H9 (cell line): ENCODE measurements at regions not wholly inside any gene's neighbourhood (a gene's known extent, or its start where the extent isn't known, plus 50 kb on each side); places are given as distances from the start of the nearest gene placed in this dataset.

Experiments
- DNase-seq: peaks from one replicate; pipeline ENCODE4 v3.0.0-alpha.2; 2017
- H2AFZ ChIP-seq: one replicate; pipeline ENCODE4 v1.6.1; 2013; ENCODE audit warnings: mild to moderate bottlenecking, low read length, control low read depth, moderate library complexity
- H2AK5ac ChIP-seq: 2 replicates; pipeline ENCODE4 v1.6.1; 2013; ENCODE audit warnings: low read length, control low read depth, mixed read lengths; ENCODE audit not compliant: insufficient read length
- H2BK120ac ChIP-seq: one replicate; pipeline ENCODE4 v1.6.1; 2013; ENCODE audit warnings: low read depth, mild to moderate bottlenecking, low read length, control low read depth, inconsistent platforms; ENCODE audit not compliant: poor library complexity, severe bottlenecking
- H2BK12ac ChIP-seq: 2 replicates; pipeline ENCODE4 v1.6.1; 2013; ENCODE audit warnings: low read length, control low read depth, mixed read lengths, low read depth; ENCODE audit not compliant: insufficient read length
- H2BK15ac ChIP-seq: 2 replicates; pipeline ENCODE4 v1.6.1; 2013; ENCODE audit warnings: low read depth, low read length, control low read depth
- H2BK20ac ChIP-seq: one replicate; pipeline ENCODE4 v1.6.1; 2013; ENCODE audit warnings: low read depth, mild to moderate bottlenecking, low read length, control low read depth, inconsistent platforms; ENCODE audit not compliant: poor library complexity, severe bottlenecking
- H2BK5ac ChIP-seq: 2 replicates; pipeline ENCODE4 v1.6.1; 2013; ENCODE audit warnings: low read length, control low read depth, mixed read lengths; ENCODE audit not compliant: insufficient read length
- H3K14ac ChIP-seq: 2 replicates; pipeline ENCODE4 v1.6.1; 2013; ENCODE audit warnings: low read length, control low read depth; ENCODE audit not compliant: insufficient read depth
- H3K18ac ChIP-seq: 2 replicates; pipeline ENCODE4 v1.6.1; 2013; ENCODE audit warnings: low read depth, mild to moderate bottlenecking, mixed read lengths, low read length, control low read depth; ENCODE audit not compliant: insufficient read length
- H3K23ac ChIP-seq: 2 replicates; pipeline ENCODE4 v1.6.1; 2013; ENCODE audit warnings: low read length, control low read depth, mixed read lengths, low read depth; ENCODE audit not compliant: insufficient read length
- H3K23me2 ChIP-seq: 2 replicates; pipeline ENCODE4 v1.6.1; 2013; ENCODE audit warnings: low read depth, mild to moderate bottlenecking, mixed read lengths, low read length, control low read depth; ENCODE audit not compliant: insufficient read length, poor library complexity, severe bottlenecking
- H3K27ac ChIP-seq: 2 replicates; pipeline ENCODE4 v1.5.1; 2013; ENCODE audit warnings: low read length, control low read depth, mixed read lengths, low read depth; ENCODE audit not compliant: insufficient read length
- H3K27me3 ChIP-seq: 2 replicates; pipeline ENCODE4 v1.6.1; 2013; ENCODE audit warnings: low read length, control low read depth, inconsistent platforms; ENCODE audit not compliant: insufficient read depth
- H3K4ac ChIP-seq: 2 replicates; pipeline ENCODE4 v1.6.1; 2013; ENCODE audit warnings: low read depth, mild to moderate bottlenecking, control low read depth, inconsistent platforms, low read length, moderate library complexity
- H3K4me1 ChIP-seq: 2 replicates; pipeline ENCODE4 v1.6.1; 2013; ENCODE audit warnings: low read length, control low read depth, inconsistent platforms; ENCODE audit not compliant: insufficient read depth
- H3K4me2 ChIP-seq: 2 replicates; pipeline ENCODE4 v1.6.1; 2013; ENCODE audit warnings: low read length, control low read depth, mixed read lengths; ENCODE audit not compliant: insufficient read length, insufficient read depth
- H3K56ac ChIP-seq: 2 replicates; pipeline ENCODE4 v1.6.1; 2013; ENCODE audit warnings: low read depth, mild to moderate bottlenecking, mixed read lengths, low read length, control low read depth; ENCODE audit not compliant: insufficient read length
- H3K79me1 ChIP-seq: 2 replicates; pipeline ENCODE4 v1.6.1; 2013; ENCODE audit warnings: low read depth, mild to moderate bottlenecking, moderate library complexity, low read length, control low read depth, inconsistent platforms; ENCODE audit not compliant: insufficient read depth, poor library complexity, severe bottlenecking
- H3K79me2 ChIP-seq: 2 replicates; pipeline ENCODE4 v1.6.1; 2013; ENCODE audit warnings: low read length, control low read depth, inconsistent platforms; ENCODE audit not compliant: insufficient read depth
- H3K9ac ChIP-seq: 2 replicates; pipeline ENCODE4 v1.6.1; 2013; ENCODE audit warnings: low read length, control low read depth, mixed read lengths; ENCODE audit not compliant: insufficient read length; ENCODE audit errors: extremely low read depth
- H3K9me3 ChIP-seq: one replicate; pipeline ENCODE4 v1.6.1; 2013; ENCODE audit warnings: low read depth, low read length, inconsistent platforms; ENCODE audit not compliant: control insufficient read depth
- H3T11ph ChIP-seq: one replicate; pipeline ENCODE4 v1.6.1; 2013; ENCODE audit warnings: mild to moderate bottlenecking, low read length, control low read depth, inconsistent platforms
- H4K20me1 ChIP-seq: one replicate; pipeline ENCODE4 v1.6.1; 2013; ENCODE audit not compliant: control insufficient read depth, insufficient read length, insufficient read depth
- H4K5ac ChIP-seq: 2 replicates; pipeline ENCODE4 v1.6.1; 2013; ENCODE audit warnings: low read depth, mild to moderate bottlenecking, mixed read lengths, low read length, control low read depth; ENCODE audit not compliant: insufficient read length
- H4K8ac ChIP-seq: replicated peaks from 2 replicates; pipeline ENCODE4 v1.6.1; 2013; ENCODE audit warnings: low read length, control low read depth, mixed read lengths, low read depth; ENCODE audit not compliant: insufficient read length
- H4K91ac ChIP-seq: 2 replicates; pipeline ENCODE4 v1.6.1; 2013; ENCODE audit warnings: low read depth, mild to moderate bottlenecking, moderate library complexity, mixed read lengths, low read length, control low read depth; ENCODE audit not compliant: insufficient read length
- H3K27ac Mint-ChIP-seq, 3 experiments: 2 replicates in 2 of 3; 3 replicates in 1 of 3; pipeline ENCODE4 v1.8.0; 2020 to 2021; ENCODE audit warnings: mixed read lengths in 3 of 3, mild to moderate bottlenecking in 1 of 3, moderate library complexity in 1 of 3
- H3K27me3 Mint-ChIP-seq: 2 replicates; pipeline ENCODE4 v1.8.0; 2021; ENCODE audit warnings: low read depth, mild to moderate bottlenecking, moderate library complexity, mixed read lengths
- H3K36me3 Mint-ChIP-seq, 3 experiments: 2 replicates in 2 of 3; 3 replicates in 1 of 3; pipeline ENCODE4 v1.8.0; 2020 to 2021; ENCODE audit warnings: low read depth in 3 of 3, mixed read lengths in 3 of 3; ENCODE audit not compliant: insufficient read depth in 1 of 3
- H3K4me1 Mint-ChIP-seq, 2 experiments: 2 replicates each; pipeline ENCODE4 v1.8.0; 2020; ENCODE audit warnings: mixed read lengths in 2 of 2
- H3K4me3 Mint-ChIP-seq, 2 experiments: 2 replicates in 1 of 2; 3 replicates in 1 of 2; pipeline ENCODE4 v1.8.0; 2020 to 2021; ENCODE audit warnings: mild to moderate bottlenecking in 2 of 2, mixed read lengths in 2 of 2, moderate library complexity in 1 of 2
- H3K9me3 Mint-ChIP-seq, 2 experiments: 2 replicates in 1 of 2; 3 replicates in 1 of 2; pipeline ENCODE4 v1.8.0; 2020; ENCODE audit warnings: mild to moderate bottlenecking in 2 of 2, mixed read lengths in 2 of 2, moderate library complexity in 1 of 2
- WGBS: extraction: QIAGEN DNeasy Blood & Tissue Kit; methylation state at CpG from one replicate; pipeline ENCODE4 v1.1.7; 2013; ENCODE audit warnings: missing lambda C conversion rate, low lambda C conversion rate, mixed read lengths; ENCODE audit not compliant: insufficient read length; ENCODE audit errors: extremely low coverage; 5-methylcytosine and 5-hydroxymethylcytosine counted together
- TF ChIP-seq, protein P1 (sequence below): fragments of 200-600 bp; sonication (generic); conservative IDR thresholded peaks from 3 replicates; pipeline ENCODE4 v1.8.0; 2021; ENCODE audit warnings: antibody characterized with exemption, mild to moderate bottlenecking

- Mint-ChIP-seq H3K4me1 (peaks cover 30 to 35% of the 10 kb centered on the region in 2 experiments), H3K9me3 (no peaks in the 10 kb centered on the region), H3K27me3 (peaks cover 38% of the 10 kb centered on the region), H3K36me3 (no peaks in the 10 kb centered on the region; a peak in 2 of 7 replicates), H3K4me3 (no peak overlapping the region), H3K27ac (peak overlapping the region in 1 of 3 experiments; percentile 4; a peak in 1 of 7 replicates)
- no peak for DNase-seq
- no peak overlapping the region for H2BK20ac ChIP-seq
- peak overlapping the region; percentile 70 for H2AFZ ChIP-seq
- no peak overlapping the region for H4K8ac ChIP-seq
- no peak overlapping the region for H3K18ac ChIP-seq
- H2BK12ac ChIP-seq, result no peak overlapping the region
- H3T11ph ChIP-seq, result no peak overlapping the region
- TF ChIP-seq, protein P1, sequence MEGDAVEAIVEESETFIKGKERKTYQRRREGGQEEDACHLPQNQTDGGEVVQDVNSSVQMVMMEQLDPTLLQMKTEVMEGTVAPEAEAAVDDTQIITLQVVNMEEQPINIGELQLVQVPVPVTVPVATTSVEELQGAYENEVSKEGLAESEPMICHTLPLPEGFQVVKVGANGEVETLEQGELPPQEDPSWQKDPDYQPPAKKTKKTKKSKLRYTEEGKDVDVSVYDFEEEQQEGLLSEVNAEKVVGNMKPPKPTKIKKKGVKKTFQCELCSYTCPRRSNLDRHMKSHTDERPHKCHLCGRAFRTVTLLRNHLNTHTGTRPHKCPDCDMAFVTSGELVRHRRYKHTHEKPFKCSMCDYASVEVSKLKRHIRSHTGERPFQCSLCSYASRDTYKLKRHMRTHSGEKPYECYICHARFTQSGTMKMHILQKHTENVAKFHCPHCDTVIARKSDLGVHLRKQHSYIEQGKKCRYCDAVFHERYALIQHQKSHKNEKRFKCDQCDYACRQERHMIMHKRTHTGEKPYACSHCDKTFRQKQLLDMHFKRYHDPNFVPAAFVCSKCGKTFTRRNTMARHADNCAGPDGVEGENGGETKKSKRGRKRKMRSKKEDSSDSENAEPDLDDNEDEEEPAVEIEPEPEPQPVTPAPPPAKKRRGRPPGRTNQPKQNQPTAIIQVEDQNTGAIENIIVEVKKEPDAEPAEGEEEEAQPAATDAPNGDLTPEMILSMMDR, result no peak
- no peaks in the 10 kb centered on the region for H3K9me3 ChIP-seq
- no peaks in the 10 kb centered on the region for H3K79me2 ChIP-seq
- H3K4ac ChIP-seq, result no peak overlapping the region
- WGBS, result no CpG with 5 or more reads among the region's 3 CpGs
- H3K27me3 ChIP-seq, result peaks cover 19% of the 10 kb centered on the region; the same call in 1 of the 2 replicates
- H3K23me2 ChIP-seq, result no peaks in the 10 kb centered on the region
- no peaks in the 10 kb centered on the region for H4K20me1 ChIP-seq
- no peak overlapping the region for H4K5ac ChIP-seq
- no peak overlapping the region for H2AK5ac ChIP-seq
- no peaks in the 10 kb centered on the region for H3K79me1 ChIP-seq
- no peak overlapping the region for H3K23ac ChIP-seq
- H3K4me2 ChIP-seq, result no peak overlapping the region
- H3K56ac ChIP-seq, result no peak overlapping the region
- H3K4me1 ChIP-seq, result peaks cover 5% of the 10 kb centered on the region
- no peak overlapping the region for H4K91ac ChIP-seq
- H2BK15ac ChIP-seq, result no peak overlapping the region
- H3K14ac ChIP-seq, result peak overlapping the region; percentile 76; the same call in 1 of the 2 replicates
- no peak overlapping the region for H3K27ac ChIP-seq
- no peak overlapping the region for H2BK120ac ChIP-seq
- no peak overlapping the region for H3K9ac ChIP-seq
- H2BK5ac ChIP-seq, result no peak overlapping the region
Measured at GRCh38 chr1:209411491-209411929, 172.0 kb upstream of the CAMK1G start.
